GM23338 (cell line): ENCODE measurements at regions not wholly inside any gene's neighbourhood (a gene's known extent, or its start where the extent isn't known, plus 50 kb on each side); places are given as distances from the start of the nearest gene placed in this dataset.

ENCODE experiments used
- ATAC-seq: fragments of 200-7000 bp; cut with Tn5 transposase; 3 replicates; pipeline ENCODE4 v1.9.1; 2020
- DNase-seq: peaks from one replicate; pipeline ENCODE4 v3.0.0-alpha.2; 2015; ENCODE audit warnings: low spot score
- H2AFZ ChIP-seq: fragments of 200-600 bp; sonication (generic); 2 replicates; pipeline ENCODE4 v1.8.0; 2016; ENCODE audit warnings: antibody characterized with exemption, mild to moderate bottlenecking, moderate library complexity
- H3F3A ChIP-seq: fragments of 200-600 bp; sonication (generic); replicated peaks from 2 replicates; pipeline ENCODE4 v1.8.0; 2017; ENCODE audit warnings: antibody characterized with exemption, mixed run types, low read depth
- H3K27ac ChIP-seq: fragments of 200-600 bp; sonication (generic); 2 replicates; pipeline ENCODE4 v1.6.1; 2016; ENCODE audit warnings: low read depth
- H3K27me3 ChIP-seq: fragments of 200-600 bp; sonication (generic); 2 replicates; pipeline ENCODE4 v1.8.0; 2016; ENCODE audit warnings: mild to moderate bottlenecking, mixed run types, moderate library complexity; ENCODE audit not compliant: insufficient read depth
- H3K36me3 ChIP-seq: fragments of 200-600 bp; sonication (generic); 2 replicates; pipeline ENCODE4 v1.8.0; 2016; ENCODE audit warnings: mild to moderate bottlenecking; ENCODE audit not compliant: insufficient read depth
- H3K4me1 ChIP-seq: fragments of 200-600 bp; sonication (generic); 2 replicates; pipeline ENCODE4 v1.8.0; 2016; ENCODE audit warnings: mild to moderate bottlenecking, moderate library complexity; ENCODE audit not compliant: insufficient read depth
- H3K4me2 ChIP-seq: fragments of 200-600 bp; sonication (generic); 2 replicates; pipeline ENCODE4 v1.7.1; 2017; ENCODE audit warnings: mixed run types
- H3K4me3 ChIP-seq: fragments of 200-600 bp; sonication (generic); 2 replicates; pipeline ENCODE4 v1.6.1; 2016; ENCODE audit warnings: mixed run types
- H3K79me2 ChIP-seq: fragments of 200-600 bp; sonication (generic); replicated peaks from 2 replicates; pipeline ENCODE4 v1.8.0; 2017; ENCODE audit warnings: mild to moderate bottlenecking; ENCODE audit not compliant: insufficient read depth
- H3K9me2 ChIP-seq: fragments of 200-600 bp; sonication (generic); 2 replicates; pipeline ENCODE4 v1.8.0; 2017; ENCODE audit not compliant: insufficient read depth
- H4K20me1 ChIP-seq: fragments of 200-600 bp; sonication (generic); replicated peaks from 2 replicates; pipeline ENCODE4 v1.8.0; 2017; ENCODE audit warnings: mild to moderate bottlenecking; ENCODE audit not compliant: insufficient read depth
- H3K27ac Mint-ChIP-seq: 2 replicates; pipeline ENCODE4 v1.8.0; 2020; ENCODE audit warnings: inconsistent platforms, mild to moderate bottlenecking, moderate library complexity, mixed read lengths
- H3K27me3 Mint-ChIP-seq: 3 replicates; pipeline ENCODE4 v1.8.0; 2022; ENCODE audit warnings: low read depth, mild to moderate bottlenecking, moderate library complexity, mixed read lengths, inconsistent platforms; ENCODE audit not compliant: insufficient read depth, poor library complexity
- H3K36me3 Mint-ChIP-seq: 3 replicates; pipeline ENCODE4 v1.8.0; 2021; ENCODE audit warnings: low read depth, mild to moderate bottlenecking, inconsistent platforms, moderate library complexity, mixed read lengths
- H3K4me1 Mint-ChIP-seq: 3 replicates; pipeline ENCODE4 v1.8.0; 2020; ENCODE audit warnings: mild to moderate bottlenecking, inconsistent platforms, mixed read lengths
- H3K4me3 Mint-ChIP-seq: 3 replicates; pipeline ENCODE4 v1.8.0; 2021; ENCODE audit warnings: moderate library complexity, mild to moderate bottlenecking, inconsistent platforms, mixed read lengths
- H3K9me3 Mint-ChIP-seq: 3 replicates; pipeline ENCODE4 v1.8.0; 2020; ENCODE audit warnings: moderate library complexity, mild to moderate bottlenecking, inconsistent platforms, mixed read lengths
- CREB1 ChIP-seq: fragments of 250-450 bp; sonication (Bioruptor Pico); IDR thresholded peaks from 2 replicates; pipeline ENCODE4 v1.5.0; 2020; ENCODE audit warnings: low read depth, mild to moderate bottlenecking, moderate library complexity
- EZH2 ChIP-seq: fragments of 200-600 bp; sonication (generic); IDR thresholded peaks from one replicate; pipeline ENCODE4 v1.8.0; 2017; ENCODE audit warnings: antibody characterized with exemption, mild to moderate bottlenecking, low read depth; ENCODE audit not compliant: unreplicated experiment
- EZH2phosphoT487 ChIP-seq: fragments of 200-600 bp; sonication (generic); IDR thresholded peaks from one replicate; pipeline ENCODE4 v1.8.1; 2018; ENCODE audit warnings: antibody characterized with exemption; ENCODE audit not compliant: unreplicated experiment
- JUNB ChIP-seq: IDR thresholded peaks from one replicate; pipeline ENCODE4 v1.6.1; 2016; ENCODE audit warnings: antibody characterized with exemption; ENCODE audit not compliant: unreplicated experiment
- NANOG ChIP-seq: IDR thresholded peaks from 2 replicates; pipeline ENCODE4 v1.6.1; 2016; ENCODE audit warnings: antibody characterized with exemption, borderline replicate concordance
- STAT1 ChIP-seq: IDR thresholded peaks from one replicate; pipeline ENCODE4 v1.6.1; 2016; ENCODE audit warnings: antibody characterized with exemption; ENCODE audit not compliant: unreplicated experiment
- ZNF114 ChIP-seq: fragments of 250-450 bp; sonication (Bioruptor Pico); IDR thresholded peaks from 2 replicates; pipeline ENCODE4 v1.5.0; 2020; ENCODE audit warnings: mild to moderate bottlenecking, moderate library complexity
- ZNF331 ChIP-seq: fragments of 250-450 bp; sonication (Bioruptor Pico); IDR thresholded peaks from 2 replicates; pipeline ENCODE4 v1.5.0; 2020; ENCODE audit warnings: low read depth, mild to moderate bottlenecking, moderate library complexity
- TF ChIP-seq, protein P1 (sequence below): IDR thresholded peaks from one replicate; pipeline ENCODE4 v1.6.1; 2018; ENCODE audit warnings: antibody characterized with exemption; ENCODE audit not compliant: unreplicated experiment
- TF ChIP-seq, protein P2 (sequence below): fragments of 250-450 bp; sonication (Bioruptor Pico); IDR thresholded peaks from 2 replicates; pipeline ENCODE4 v1.5.0; 2020; ENCODE audit warnings: mild to moderate bottlenecking, moderate library complexity

- Histone ChIP-seq H4K20me1 (no peaks in the 10 kb centered on the region), H3K4me2 (no peak overlapping the region), H3K4me1 (peaks cover 7% of the 10 kb centered on the region; the same call in 1 of the 2 replicates), H3K36me3 (no peaks in the 10 kb centered on the region; the same call in 1 of the 2 replicates), H3K9me2 (no peaks in the 10 kb centered on the region), H2AFZ (no peak overlapping the region), H3F3A (no peaks in the 10 kb centered on the region), H3K4me3 (no peak overlapping the region), H3K27ac (no peak overlapping the region), H3K79me2 (no peaks in the 10 kb centered on the region), H3K27me3 (no peaks in the 10 kb centered on the region)
- H3K9me3 Mint-ChIP-seq, result no peaks in the 10 kb centered on the region
- DNase-seq (no peak), ATAC-seq (no peak)
- H3K27ac Mint-ChIP-seq, result no peak overlapping the region
- peaks cover 7% of the 10 kb centered on the region for H3K4me1 Mint-ChIP-seq
- TF ChIP-seq CREB1 (CRISPR knock-in tag) (no peak), STAT1 (no peak)
- TF ChIP-seq, protein P1, sequence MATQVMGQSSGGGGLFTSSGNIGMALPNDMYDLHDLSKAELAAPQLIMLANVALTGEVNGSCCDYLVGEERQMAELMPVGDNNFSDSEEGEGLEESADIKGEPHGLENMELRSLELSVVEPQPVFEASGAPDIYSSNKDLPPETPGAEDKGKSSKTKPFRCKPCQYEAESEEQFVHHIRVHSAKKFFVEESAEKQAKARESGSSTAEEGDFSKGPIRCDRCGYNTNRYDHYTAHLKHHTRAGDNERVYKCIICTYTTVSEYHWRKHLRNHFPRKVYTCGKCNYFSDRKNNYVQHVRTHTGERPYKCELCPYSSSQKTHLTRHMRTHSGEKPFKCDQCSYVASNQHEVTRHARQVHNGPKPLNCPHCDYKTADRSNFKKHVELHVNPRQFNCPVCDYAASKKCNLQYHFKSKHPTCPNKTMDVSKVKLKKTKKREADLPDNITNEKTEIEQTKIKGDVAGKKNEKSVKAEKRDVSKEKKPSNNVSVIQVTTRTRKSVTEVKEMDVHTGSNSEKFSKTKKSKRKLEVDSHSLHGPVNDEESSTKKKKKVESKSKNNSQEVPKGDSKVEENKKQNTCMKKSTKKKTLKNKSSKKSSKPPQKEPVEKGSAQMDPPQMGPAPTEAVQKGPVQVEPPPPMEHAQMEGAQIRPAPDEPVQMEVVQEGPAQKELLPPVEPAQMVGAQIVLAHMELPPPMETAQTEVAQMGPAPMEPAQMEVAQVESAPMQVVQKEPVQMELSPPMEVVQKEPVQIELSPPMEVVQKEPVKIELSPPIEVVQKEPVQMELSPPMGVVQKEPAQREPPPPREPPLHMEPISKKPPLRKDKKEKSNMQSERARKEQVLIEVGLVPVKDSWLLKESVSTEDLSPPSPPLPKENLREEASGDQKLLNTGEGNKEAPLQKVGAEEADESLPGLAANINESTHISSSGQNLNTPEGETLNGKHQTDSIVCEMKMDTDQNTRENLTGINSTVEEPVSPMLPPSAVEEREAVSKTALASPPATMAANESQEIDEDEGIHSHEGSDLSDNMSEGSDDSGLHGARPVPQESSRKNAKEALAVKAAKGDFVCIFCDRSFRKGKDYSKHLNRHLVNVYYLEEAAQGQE, result no peak
- H3K27me3 Mint-ChIP-seq, result peaks cover 16% of the 10 kb centered on the region
- no peak overlapping the region for H3K4me3 Mint-ChIP-seq
- no peaks in the 10 kb centered on the region for H3K36me3 Mint-ChIP-seq
Observed at GRCh38 chr5:135223891-135224625, 175.0 kb downstream of the MACROH2A1 start.

- Mint-ChIP-seq H3K4me3 (no peak overlapping the region), H3K4me1 (peaks cover 7% of the 10 kb centered on the region), H3K36me3 (no peaks in the 10 kb centered on the region), H3K27me3 (peaks cover 16% of the 10 kb centered on the region), H3K9me3 (no peaks in the 10 kb centered on the region), H3K27ac (no peak overlapping the region)
- Histone ChIP-seq H3K9me2 (no peaks in the 10 kb centered on the region), H3K4me3 (no peak overlapping the region), H3K27ac (no peak overlapping the region), H3F3A (no peaks in the 10 kb centered on the region), H3K4me2 (no peak overlapping the region), H3K79me2 (no peaks in the 10 kb centered on the region), H4K20me1 (no peaks in the 10 kb centered on the region), H3K27me3 (no peaks in the 10 kb centered on the region), H2AFZ (no peak overlapping the region), H3K4me1 (peaks cover 7% of the 10 kb centered on the region; the same call in 1 of the 2 replicates), H3K36me3 (no peaks in the 10 kb centered on the region; the same call in 1 of the 2 replicates)
- DNase-seq (no peak), ATAC-seq (no peak)
- TF ChIP-seq EZH2, result no peak
- TF ChIP-seq CREB1 (CRISPR knock-in tag), result no peak
- TF ChIP-seq ZNF331, result no peak
- no peak for TF ChIP-seq NANOG
- TF ChIP-seq ZNF114 (CRISPR knock-in tag), result no peak
- TF ChIP-seq JUNB, result no peak
- TF ChIP-seq, protein P2, sequence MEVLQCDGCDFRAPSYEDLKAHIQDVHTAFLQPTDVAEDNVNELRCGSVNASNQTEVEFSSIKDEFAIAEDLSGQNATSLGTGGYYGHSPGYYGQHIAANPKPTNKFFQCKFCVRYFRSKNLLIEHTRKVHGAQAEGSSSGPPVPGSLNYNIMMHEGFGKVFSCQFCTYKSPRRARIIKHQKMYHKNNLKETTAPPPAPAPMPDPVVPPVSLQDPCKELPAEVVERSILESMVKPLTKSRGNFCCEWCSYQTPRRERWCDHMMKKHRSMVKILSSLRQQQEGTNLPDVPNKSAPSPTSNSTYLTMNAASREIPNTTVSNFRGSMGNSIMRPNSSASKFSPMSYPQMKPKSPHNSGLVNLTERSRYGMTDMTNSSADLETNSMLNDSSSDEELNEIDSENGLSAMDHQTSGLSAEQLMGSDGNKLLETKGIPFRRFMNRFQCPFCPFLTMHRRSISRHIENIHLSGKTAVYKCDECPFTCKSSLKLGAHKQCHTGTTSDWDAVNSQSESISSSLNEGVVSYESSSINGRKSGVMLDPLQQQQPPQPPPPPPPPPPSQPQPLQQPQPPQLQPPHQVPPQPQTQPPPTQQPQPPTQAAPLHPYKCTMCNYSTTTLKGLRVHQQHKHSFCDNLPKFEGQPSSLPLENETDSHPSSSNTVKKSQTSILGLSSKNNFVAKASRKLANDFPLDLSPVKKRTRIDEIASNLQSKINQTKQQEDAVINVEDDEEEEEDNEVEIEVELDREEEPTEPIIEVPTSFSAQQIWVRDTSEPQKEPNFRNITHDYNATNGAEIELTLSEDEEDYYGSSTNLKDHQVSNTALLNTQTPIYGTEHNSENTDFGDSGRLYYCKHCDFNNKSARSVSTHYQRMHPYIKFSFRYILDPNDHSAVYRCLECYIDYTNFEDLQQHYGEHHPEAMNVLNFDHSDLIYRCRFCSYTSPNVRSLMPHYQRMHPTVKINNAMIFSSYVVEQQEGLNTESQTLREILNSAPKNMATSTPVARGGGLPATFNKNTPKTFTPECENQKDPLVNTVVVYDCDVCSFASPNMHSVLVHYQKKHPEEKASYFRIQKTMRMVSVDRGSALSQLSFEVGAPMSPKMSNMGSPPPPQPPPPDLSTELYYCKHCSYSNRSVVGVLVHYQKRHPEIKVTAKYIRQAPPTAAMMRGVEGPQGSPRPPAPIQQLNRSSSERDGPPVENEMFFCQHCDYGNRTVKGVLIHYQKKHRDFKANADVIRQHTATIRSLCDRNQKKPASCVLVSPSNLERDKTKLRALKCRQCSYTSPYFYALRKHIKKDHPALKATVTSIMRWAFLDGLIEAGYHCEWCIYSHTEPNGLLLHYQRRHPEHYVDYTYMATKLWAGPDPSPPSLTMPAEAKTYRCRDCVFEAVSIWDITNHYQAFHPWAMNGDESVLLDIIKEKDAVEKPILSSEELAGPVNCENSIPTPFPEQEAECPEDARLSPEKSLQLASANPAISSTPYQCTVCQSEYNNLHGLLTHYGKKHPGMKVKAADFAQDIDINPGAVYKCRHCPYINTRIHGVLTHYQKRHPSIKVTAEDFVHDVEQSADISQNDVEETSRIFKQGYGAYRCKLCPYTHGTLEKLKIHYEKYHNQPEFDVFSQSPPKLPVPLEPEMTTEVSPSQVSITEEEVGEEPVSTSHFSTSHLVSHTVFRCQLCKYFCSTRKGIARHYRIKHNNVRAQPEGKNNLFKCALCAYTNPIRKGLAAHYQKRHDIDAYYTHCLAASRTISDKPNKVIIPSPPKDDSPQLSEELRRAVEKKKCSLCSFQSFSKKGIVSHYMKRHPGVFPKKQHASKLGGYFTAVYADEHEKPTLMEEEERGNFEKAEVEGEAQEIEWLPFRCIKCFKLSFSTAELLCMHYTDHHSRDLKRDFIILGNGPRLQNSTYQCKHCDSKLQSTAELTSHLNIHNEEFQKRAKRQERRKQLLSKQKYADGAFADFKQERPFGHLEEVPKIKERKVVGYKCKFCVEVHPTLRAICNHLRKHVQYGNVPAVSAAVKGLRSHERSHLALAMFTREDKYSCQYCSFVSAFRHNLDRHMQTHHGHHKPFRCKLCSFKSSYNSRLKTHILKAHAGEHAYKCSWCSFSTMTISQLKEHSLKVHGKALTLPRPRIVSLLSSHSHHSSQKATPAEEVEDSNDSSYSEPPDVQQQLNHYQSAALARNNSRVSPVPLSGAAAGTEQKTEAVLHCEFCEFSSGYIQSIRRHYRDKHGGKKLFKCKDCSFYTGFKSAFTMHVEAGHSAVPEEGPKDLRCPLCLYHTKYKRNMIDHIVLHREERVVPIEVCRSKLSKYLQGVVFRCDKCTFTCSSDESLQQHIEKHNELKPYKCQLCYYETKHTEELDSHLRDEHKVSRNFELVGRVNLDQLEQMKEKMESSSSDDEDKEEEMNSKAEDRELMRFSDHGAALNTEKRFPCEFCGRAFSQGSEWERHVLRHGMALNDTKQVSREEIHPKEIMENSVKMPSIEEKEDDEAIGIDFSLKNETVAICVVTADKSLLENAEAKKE (CRISPR knock-in tag), result no peak
- TF ChIP-seq EZH2phosphoT487, result no peak
- no peak for TF ChIP-seq STAT1
Observed at GRCh38 chr5:135223404-135223803, 175.6 kb downstream of the MACROH2A1 start.
